Fibroblast of mammary gland (primary cell): ENCODE measurements at regions not wholly inside any gene's neighbourhood (a gene's known extent, or its start where the extent isn't known, plus 50 kb on each side); places are given as distances from the start of the nearest gene placed in this dataset.
"Not testable (repeated sequence)": the region's sequence is repeated elsewhere in the genome, so short reads cannot be mapped to it uniquely, and the experiment has no call there.

ENCODE experiments used
- DNase-seq: peaks from one replicate; pipeline ENCODE4 v3.0.0-alpha.2; 2010; ENCODE audit warnings: low read depth
- H3K4me3 ChIP-seq: 2 replicates; pipeline ENCODE4 v1.5.1; 2011; ENCODE audit warnings: low read depth, mild to moderate bottlenecking, low read length, moderate library complexity; ENCODE audit not compliant: control insufficient read depth
- TF ChIP-seq, protein P1 (sequence below): conservative IDR thresholded peaks from 2 replicates; pipeline ENCODE4 v1.5.1; 2011; ENCODE audit warnings: low read depth, low read length, inconsistent platforms; ENCODE audit not compliant: control insufficient read depth, insufficient read depth

DNA sequence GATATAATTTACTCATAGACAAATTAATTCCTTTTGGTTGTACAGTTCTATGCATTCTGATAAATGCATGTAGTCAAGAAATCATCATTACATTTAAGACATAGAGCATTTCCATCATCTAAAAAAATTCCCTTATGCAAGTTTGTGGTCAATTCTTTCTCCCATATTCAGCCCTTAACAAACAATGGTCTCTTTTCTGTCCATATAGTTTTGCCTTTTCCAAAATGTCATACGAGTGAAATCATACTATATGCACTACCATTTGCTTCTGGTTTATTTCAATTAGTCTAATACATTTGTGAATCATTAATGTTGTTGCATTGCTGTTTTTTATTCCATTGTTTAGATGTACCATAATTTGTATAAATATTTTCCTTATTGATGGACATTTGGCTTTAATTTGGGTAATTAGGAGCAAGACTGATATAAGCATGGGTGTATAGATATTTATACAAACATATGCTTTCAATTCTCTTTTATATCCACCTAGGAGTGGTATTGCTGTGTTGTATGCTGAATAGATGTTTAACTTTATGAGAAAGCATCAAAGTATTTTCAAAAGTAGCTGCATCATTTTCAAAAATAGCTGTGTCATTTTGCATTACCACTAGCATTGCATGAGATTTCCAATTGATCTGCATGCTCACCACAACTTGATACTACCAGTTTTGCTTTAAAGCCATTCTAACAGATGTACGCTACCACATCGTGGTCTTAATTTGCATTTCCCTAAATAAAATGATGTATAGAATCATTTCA lies 397.0 kb upstream of the ADAMTS5 start:
- no peak for DNase-seq
- H3K4me3 ChIP-seq, result no peak overlapping the region
- TF ChIP-seq, protein P1, sequence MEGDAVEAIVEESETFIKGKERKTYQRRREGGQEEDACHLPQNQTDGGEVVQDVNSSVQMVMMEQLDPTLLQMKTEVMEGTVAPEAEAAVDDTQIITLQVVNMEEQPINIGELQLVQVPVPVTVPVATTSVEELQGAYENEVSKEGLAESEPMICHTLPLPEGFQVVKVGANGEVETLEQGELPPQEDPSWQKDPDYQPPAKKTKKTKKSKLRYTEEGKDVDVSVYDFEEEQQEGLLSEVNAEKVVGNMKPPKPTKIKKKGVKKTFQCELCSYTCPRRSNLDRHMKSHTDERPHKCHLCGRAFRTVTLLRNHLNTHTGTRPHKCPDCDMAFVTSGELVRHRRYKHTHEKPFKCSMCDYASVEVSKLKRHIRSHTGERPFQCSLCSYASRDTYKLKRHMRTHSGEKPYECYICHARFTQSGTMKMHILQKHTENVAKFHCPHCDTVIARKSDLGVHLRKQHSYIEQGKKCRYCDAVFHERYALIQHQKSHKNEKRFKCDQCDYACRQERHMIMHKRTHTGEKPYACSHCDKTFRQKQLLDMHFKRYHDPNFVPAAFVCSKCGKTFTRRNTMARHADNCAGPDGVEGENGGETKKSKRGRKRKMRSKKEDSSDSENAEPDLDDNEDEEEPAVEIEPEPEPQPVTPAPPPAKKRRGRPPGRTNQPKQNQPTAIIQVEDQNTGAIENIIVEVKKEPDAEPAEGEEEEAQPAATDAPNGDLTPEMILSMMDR, result no peak

DNA sequence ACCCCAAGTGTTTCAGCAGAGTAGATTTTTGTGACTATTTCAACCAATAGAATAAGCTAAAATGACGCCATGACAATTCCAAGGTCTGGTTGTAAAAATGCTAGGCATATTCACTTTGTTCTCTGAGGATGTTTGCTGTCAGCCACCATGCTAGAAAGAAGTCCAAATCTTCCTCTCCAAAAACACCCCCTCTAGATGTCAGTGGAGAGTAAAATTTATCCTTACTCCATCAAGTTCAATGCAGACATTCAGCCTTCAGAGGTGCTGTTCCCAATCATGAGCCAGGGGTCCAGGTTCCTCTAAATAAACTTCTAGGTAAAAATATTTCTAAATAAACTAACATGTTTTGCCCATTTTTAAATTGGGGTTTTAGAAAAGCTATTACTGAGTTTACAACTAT lies 395.4 kb upstream of the ADAMTS5 start:
- TF ChIP-seq, protein P1, result peak; percentile 22
- no peak overlapping the region for H3K4me3 ChIP-seq
- DNase-seq, result no peak

DNA sequence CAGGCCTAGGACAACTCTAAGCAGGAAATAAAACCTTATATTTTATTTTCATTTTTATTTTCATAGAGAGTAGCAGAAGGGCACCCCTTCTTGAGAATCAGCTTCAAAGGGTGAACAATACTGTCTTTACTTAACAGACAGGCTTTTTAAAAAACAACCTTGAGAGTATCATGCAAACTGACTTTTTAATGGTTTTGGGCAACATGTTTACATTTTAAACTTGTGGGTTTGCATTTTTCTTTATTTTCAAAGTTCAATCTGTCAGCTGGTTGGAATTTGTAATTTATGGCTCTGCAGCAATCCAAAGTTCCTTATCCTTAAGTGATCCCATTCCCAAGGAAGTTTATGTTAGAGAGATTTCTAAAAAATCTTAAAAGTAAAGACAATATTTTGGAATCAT lies 392.3 kb upstream of the ADAMTS5 start:
- peak; percentile 56 for DNase-seq
- no peak overlapping the region for H3K4me3 ChIP-seq
- TF ChIP-seq, protein P1, result no peak

DNA sequence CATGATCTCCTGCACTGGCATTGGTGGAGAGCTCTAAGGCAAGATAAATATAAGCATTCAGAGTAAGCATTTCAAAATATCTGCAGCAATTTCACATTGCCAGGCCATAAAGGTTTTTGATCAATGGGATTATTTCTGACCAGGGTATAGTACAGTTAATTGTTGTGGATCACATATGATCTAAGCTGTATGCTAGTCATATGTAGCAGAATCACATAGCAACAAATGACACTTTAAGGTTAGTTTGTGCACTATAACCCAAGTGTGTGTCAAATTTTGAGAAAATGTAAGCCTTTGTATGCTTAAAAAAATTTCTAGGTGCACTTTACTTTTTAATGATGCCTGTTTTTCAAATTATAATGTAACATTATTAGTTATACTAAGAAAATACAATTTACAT lies 386.0 kb upstream of the ADAMTS5 start:
- H3K4me3 ChIP-seq, result no peak overlapping the region
- TF ChIP-seq, protein P1, result no peak
- no peak for DNase-seq

DNA sequence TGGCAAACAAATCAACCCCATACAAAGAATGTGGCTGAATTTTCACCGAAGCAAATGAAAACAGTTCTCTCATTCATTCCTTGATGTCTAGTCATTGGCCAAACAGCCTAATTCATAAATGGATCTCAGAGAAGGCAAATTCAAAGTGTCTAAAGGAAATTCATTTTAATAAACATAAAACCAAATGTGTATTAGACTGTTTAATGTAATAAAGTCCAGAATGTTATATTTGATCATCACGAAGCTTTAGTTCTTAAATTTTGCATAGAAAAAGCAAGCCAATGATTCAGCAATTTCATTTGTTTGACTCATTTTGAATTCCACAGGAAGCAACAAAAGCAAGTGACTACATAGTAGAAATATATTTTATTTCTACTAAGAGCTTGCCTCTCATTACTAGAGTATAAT lies 379.2 kb upstream of the ADAMTS5 start:
- no peak overlapping the region for H3K4me3 ChIP-seq
- TF ChIP-seq, protein P1, result no peak
- peak; percentile 44 for DNase-seq

DNA sequence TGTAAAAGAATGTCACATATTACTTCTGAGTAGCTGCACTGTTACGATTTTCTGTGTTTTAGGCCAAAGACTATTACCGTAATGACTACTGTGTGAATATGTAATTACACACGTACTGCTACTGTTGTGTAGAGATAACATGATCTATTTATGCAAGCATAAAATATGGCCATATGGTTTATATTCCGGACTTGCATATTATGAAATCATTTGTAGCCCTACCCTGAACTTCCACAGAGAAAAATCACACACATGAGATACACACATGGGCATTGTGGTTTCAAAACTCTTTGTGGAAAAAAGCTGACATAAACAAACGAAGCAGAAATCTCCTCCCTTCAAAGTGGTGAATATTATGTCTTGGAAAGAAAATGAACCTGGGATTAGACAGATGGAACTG lies 373.0 kb upstream of the ADAMTS5 start:
- TF ChIP-seq, protein P1, result no peak
- H3K4me3 ChIP-seq, result no peak overlapping the region

DNA sequence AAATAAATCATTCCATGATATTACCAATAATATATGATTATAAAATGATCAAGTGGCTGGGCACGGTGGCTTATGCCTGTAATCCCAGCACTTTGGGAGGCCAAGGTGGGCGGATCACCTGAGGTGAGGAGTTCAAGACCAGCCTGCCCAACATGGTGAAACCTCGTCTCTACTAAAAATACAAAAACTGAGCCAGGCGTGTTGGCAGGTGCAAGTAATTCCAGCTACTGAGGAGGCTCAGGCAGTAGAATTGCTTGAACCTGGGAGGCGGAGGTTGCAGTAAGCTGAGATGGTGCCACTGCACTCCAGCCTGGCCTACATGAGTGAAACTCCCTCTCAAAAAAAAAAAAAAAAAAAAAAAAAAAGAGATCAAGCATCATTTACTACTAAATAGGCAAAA lies 371.1 kb upstream of the ADAMTS5 start:
- not testable (repeated sequence) for DNase-seq, H3K4me3 ChIP-seq

More for the DNA sequence above, 373.0 kb upstream of the ADAMTS5 start:
- DNase-seq, result peak; percentile 23
